Lower lobe of right lung (tissue), 2 donors: ENCODE measurements at regions not wholly inside any gene's neighbourhood (a gene's known extent, or its start where the extent isn't known, plus 50 kb on each side); places are given as distances from the start of the nearest gene placed in this dataset.
A peak's percentile ranks its signal among the peaks of the same experiment; 100 is the strongest.

Experiments used
- ATAC-seq, 2 donors: fragments of 200-7000 bp; cut with Tn5 transposase; one replicate each; pipeline ENCODE4 v1.9.1; 2020 to 2022; ENCODE audit warnings: mild to moderate bottlenecking in 2 of 2, moderate library complexity in 2 of 2
- DNase-seq: peaks from one replicate; pipeline ENCODE4 v3.0.0-alpha.2; 2020
- H3K27ac ChIP-seq: fragments of 200-600 bp; one replicate; pipeline ENCODE4 v1.8.0; 2022
- H3K27me3 ChIP-seq: fragments of 200-600 bp; one replicate; pipeline ENCODE4 v1.8.0; 2022; ENCODE audit warnings: low read depth
- H3K36me3 ChIP-seq: fragments of 200-600 bp; one replicate; pipeline ENCODE4 v1.8.0; 2022; ENCODE audit warnings: mild to moderate bottlenecking
- H3K4me1 ChIP-seq: fragments of 200-600 bp; one replicate; pipeline ENCODE4 v1.8.0; 2022
- H3K4me3 ChIP-seq: fragments of 200-600 bp; one replicate; pipeline ENCODE4 v1.8.0; 2022; ENCODE audit warnings: mild to moderate bottlenecking
- H3K9me3 ChIP-seq: fragments of 200-600 bp; one replicate; pipeline ENCODE4 v1.8.0; 2022
- CTCF ChIP-seq: fragments of 200-600 bp; IDR thresholded peaks from one replicate; pipeline ENCODE4 v1.8.0; 2022; ENCODE audit warnings: antibody characterized with exemption, mild to moderate bottlenecking
- intact Hi-C: fragments of 100-400 bp; cut with DNase I; formaldehyde crosslinking; loops from one replicate; pipeline ENCODE4 v1.11.0; 2022
- donor health status: DM: no; HTN: yes; CAD: no; lungs with severe emphysema.

DNA sequence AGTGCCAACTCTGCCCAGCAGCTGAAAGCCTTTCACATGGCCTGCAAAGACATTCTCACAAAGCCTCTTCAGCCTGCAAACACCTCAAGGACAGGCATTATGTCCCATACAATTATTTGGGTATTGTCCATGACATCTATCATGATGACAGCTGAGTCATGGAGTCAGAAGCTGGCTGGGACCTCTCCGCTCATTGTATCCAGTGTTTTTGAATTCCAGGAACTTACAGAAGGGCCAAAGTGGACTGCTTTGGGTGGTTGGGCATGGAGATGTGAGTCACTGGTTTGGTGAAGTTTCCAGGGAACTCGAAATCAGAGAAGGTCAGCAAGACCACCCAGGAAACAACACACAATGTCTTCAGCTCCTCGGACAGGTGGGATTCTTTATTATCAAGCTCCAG lies 188.6 kb upstream of the CCL2 start:
- intact Hi-C loops = no loop called here
- no peak for ATAC-seq
- H3K9me3 ChIP-seq = no peaks in the 10 kb centered on the region

DNA sequence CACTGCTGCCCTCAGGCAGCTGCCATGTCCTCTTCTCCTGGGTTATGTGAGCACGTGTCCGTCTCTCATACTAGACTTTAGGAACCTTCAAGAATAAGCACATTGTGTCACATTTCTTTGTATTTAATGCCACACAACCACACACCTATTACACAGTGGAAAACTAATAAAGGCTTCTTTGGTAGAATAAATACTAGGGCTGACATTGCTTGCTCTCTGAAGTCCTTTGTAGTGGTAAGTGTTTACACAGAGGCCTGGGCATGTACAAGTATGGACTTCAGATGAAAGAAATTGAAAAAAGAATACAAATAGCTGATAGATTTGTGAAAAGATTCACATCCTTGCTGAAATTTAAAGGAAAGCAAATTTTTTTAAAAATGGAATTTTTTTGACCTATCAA lies 188.1 kb upstream of the CCL2 start:
- no peak for TF ChIP-seq CTCF
- no peaks in the 10 kb centered on the region for H3K4me1 ChIP-seq
- ATAC-seq (peak in 1 of 2 donors; percentile 69), DNase-seq (no peak)
- H3K27me3 ChIP-seq = no peaks in the 10 kb centered on the region
- H3K27ac ChIP-seq = no peak overlapping the region
- intact Hi-C loops = no loop called here
- H3K36me3 ChIP-seq = no peaks in the 10 kb centered on the region
- no peak overlapping the region for H3K4me3 ChIP-seq
- no peaks in the 10 kb centered on the region for H3K9me3 ChIP-seq

More for the DNA sequence above, 188.6 kb upstream of the CCL2 start:
- Histone ChIP-seq H3K27ac (no peak overlapping the region), H3K4me3 (no peak overlapping the region), H3K4me1 (no peaks in the 10 kb centered on the region), H3K27me3 (no peaks in the 10 kb centered on the region), H3K36me3 (no peaks in the 10 kb centered on the region)
- no peak for DNase-seq
- TF ChIP-seq CTCF = no peak

GRCh38 chr17:34068571-34068970 lies 186.5 kb upstream of the CCL2 start:
- H3K4me1 ChIP-seq = no peaks in the 10 kb centered on the region
- no peak for ATAC-seq
- H3K27me3 ChIP-seq = no peaks in the 10 kb centered on the region
- no peak overlapping the region for H3K4me3 ChIP-seq
- TF ChIP-seq CTCF = no peak
- no peak overlapping the region for H3K27ac ChIP-seq
- H3K36me3 ChIP-seq = no peaks in the 10 kb centered on the region
- DNase-seq = no peak
- H3K9me3 ChIP-seq = no peaks in the 10 kb centered on the region
- intact Hi-C loops = no loop called here

DNA sequence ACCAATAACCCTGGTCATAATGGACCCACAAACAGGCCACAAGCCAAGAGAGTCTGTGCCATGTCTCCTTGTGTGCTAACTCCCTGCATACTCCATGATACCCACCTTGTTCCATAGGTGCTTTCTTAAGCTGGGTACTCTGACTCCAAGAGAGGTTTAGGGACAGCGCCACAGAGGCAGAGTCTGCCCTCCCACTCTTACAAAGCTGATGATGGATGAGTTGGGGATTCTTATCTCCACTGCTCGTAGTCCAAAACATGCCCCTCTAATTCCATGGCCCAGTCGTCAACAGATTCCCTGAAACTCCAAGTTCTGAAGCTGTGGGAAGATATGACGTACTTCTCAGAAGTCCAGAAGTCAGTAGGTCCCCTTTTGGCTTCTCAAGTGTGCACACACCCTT lies 184.4 kb upstream of the CCL2 start:
- H3K4me1 ChIP-seq = no peaks in the 10 kb centered on the region
- H3K36me3 ChIP-seq = no peaks in the 10 kb centered on the region
- ATAC-seq (no peak), DNase-seq (no peak)
- H3K27ac ChIP-seq = no peak overlapping the region
- no peak overlapping the region for H3K4me3 ChIP-seq
- no peaks in the 10 kb centered on the region for H3K27me3 ChIP-seq
- intact Hi-C loops = no loop called here
- no peak for TF ChIP-seq CTCF
- H3K9me3 ChIP-seq = no peaks in the 10 kb centered on the region

- no peak overlapping the region for H3K27ac ChIP-seq
- DNase-seq = no peak
- TF ChIP-seq CTCF = no peak
- no peaks in the 10 kb centered on the region for H3K36me3 ChIP-seq
- no peak for ATAC-seq
- no peaks in the 10 kb centered on the region for H3K9me3 ChIP-seq
- H3K4me3 ChIP-seq = no peak overlapping the region
- H3K4me1 ChIP-seq = no peaks in the 10 kb centered on the region
- intact Hi-C loops = no loop called here
- H3K27me3 ChIP-seq = peaks cover 9% of the 10 kb centered on the region
Measured at GRCh38 chr17:34071886-34072420, 183.1 kb upstream of the CCL2 start.

DNA sequence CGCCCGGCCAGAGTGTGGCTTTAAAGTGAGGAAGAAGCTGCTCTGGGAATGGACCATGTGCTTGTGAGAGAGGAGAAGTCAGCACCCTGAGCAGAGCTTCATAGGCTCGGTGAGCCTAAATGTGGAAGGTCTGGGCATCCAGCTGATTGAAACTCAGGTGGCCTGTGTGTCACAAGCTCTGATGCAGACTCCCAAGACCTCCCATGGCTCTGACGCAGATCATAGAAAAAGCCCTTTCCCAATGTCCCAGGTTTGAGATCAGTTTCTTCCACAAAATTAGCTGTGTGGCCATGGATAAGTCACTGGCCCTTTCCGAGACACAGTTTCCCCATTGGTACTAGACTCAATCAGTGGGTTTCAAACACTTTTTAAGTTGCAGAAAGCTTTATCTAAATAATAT lies 180.0 kb upstream of the CCL2 start:
- intact Hi-C loops = no loop called here
- H3K27me3 ChIP-seq = peaks cover 9% of the 10 kb centered on the region
- TF ChIP-seq CTCF = no peak
- no peak overlapping the region for H3K4me3 ChIP-seq
- H3K27ac ChIP-seq = no peak overlapping the region
- no peaks in the 10 kb centered on the region for H3K36me3 ChIP-seq
- H3K4me1 ChIP-seq = no peaks in the 10 kb centered on the region
- no peaks in the 10 kb centered on the region for H3K9me3 ChIP-seq
- no peak for ATAC-seq
- no peak for DNase-seq
